SK-N-SH (cell line): ENCODE measurements at regions not wholly inside any gene's neighbourhood (a gene's known extent, or its start where the extent isn't known, plus 50 kb on each side); places are given as distances from the start of the nearest gene placed in this dataset.
A peak's percentile ranks its signal among the peaks of the same experiment; 100 is the strongest.

Source experiments
- CTCF ChIA-PET: fragments of 300-600, 350-600 bp; formaldehyde crosslinking; extraction: SDS; loops from one replicate; lab custom pipeline; 2021; lab: Yijun Ruan, JAX
- POLR2A ChIA-PET: fragments of 350-600 bp; sonication (Branson Sonifier 250); formaldehyde crosslinking; extraction: SDS; loops from one replicate; lab custom pipeline; 2020; ENCODE audit warnings: antibody characterized with exemption, inconsistent platforms; lab: Yijun Ruan, JAX
- DNase-seq: peaks from one replicate; pipeline ENCODE4 v3.0.0; 2012
- H2AFZ ChIP-seq: fragments of 200-600 bp; sonication (generic); 2 replicates; pipeline ENCODE4 v1.8.1; 2016; ENCODE audit warnings: antibody characterized with exemption, mild to moderate bottlenecking, low read depth
- H3F3A ChIP-seq: fragments of 200-600 bp; sonication (generic); replicated peaks from 2 replicates; pipeline ENCODE3; 2016; ENCODE audit warnings: antibody characterized with exemption, mild to moderate bottlenecking; ENCODE audit not compliant: insufficient read depth
- H3K27ac ChIP-seq, 2 experiments: fragments of 200-500 bp in 1 of 2; fragments of 200-600 bp in 1 of 2; sonication (Bioruptor generic) in 1 of 2; sonication (generic), shearing (Covaris generic) in 1 of 2; 2 replicates each; pipeline versions ENCODE4 v1.5.1 to v1.6.1; 2014 to 2016; ENCODE audit warnings: low read depth in 2 of 2, inconsistent platforms in 1 of 2, low read length in 1 of 2, mild to moderate bottlenecking in 1 of 2, mixed read lengths in 1 of 2
- H3K27me3 ChIP-seq: fragments of 200-600 bp; sonication (generic), shearing (Covaris generic); 2 replicates; pipeline ENCODE4 v1.6.1; 2016; ENCODE audit warnings: mixed run types; ENCODE audit not compliant: insufficient read depth
- H3K36me3 ChIP-seq, 2 experiments: fragments of 200-500 bp in 1 of 2; fragments of 200-600 bp in 1 of 2; sonication (Bioruptor generic) in 1 of 2; sonication (generic) in 1 of 2; replicated peaks in 1 of 2; 2 replicates each; pipeline versions ENCODE3 to v1.5.1; 2014 to 2016; ENCODE audit warnings: low read length in 1 of 2, mild to moderate bottlenecking in 1 of 2; ENCODE audit not compliant: insufficient read depth in 2 of 2, control insufficient read depth in 1 of 2
- H3K4me1 ChIP-seq, 2 experiments: fragments of 200-500 bp in 1 of 2; fragments of 200-600 bp in 1 of 2; sonication (Bioruptor generic) in 1 of 2; sonication (generic), shearing (Covaris generic) in 1 of 2; 2 replicates each; pipeline versions ENCODE4 v1.5.1 to v1.6.1; 2014 to 2016; ENCODE audit warnings: low read depth in 1 of 2, low read length in 1 of 2, mixed run types in 1 of 2; ENCODE audit not compliant: insufficient read depth in 2 of 2, control insufficient read depth in 1 of 2
- H3K4me2 ChIP-seq: fragments of 200-600 bp; sonication (generic), shearing (Covaris generic); 2 replicates; pipeline ENCODE4 v1.6.1; 2017; ENCODE audit warnings: mixed run types
- H3K4me3 ChIP-seq, 2 experiments: fragments of 200-500 bp in 1 of 2; fragments of 200-600 bp in 1 of 2; sonication (Bioruptor generic) in 1 of 2; sonication (generic), shearing (Covaris generic) in 1 of 2; 2 replicates each; pipeline versions ENCODE4 v1.5.1 to v1.8.1; 2014 to 2016; ENCODE audit warnings: low read depth in 2 of 2, inconsistent platforms in 1 of 2, low read length in 1 of 2, mild to moderate bottlenecking in 1 of 2, mixed read lengths in 1 of 2, moderate library complexity in 1 of 2
- H3K79me2 ChIP-seq: fragments of 200-600 bp; sonication (generic); 2 replicates; pipeline ENCODE4 v1.8.1; 2017; ENCODE audit warnings: mild to moderate bottlenecking; ENCODE audit not compliant: insufficient read depth
- H3K9ac ChIP-seq: fragments of 200-600 bp; sonication (generic); 2 replicates; pipeline ENCODE4 v1.6.1; 2017; ENCODE audit warnings: mixed run types
- H3K9me2 ChIP-seq: fragments of 200-600 bp; sonication (generic); 2 replicates; pipeline ENCODE4 v1.6.1; 2017; ENCODE audit warnings: mixed run types
- H3K9me3 ChIP-seq: fragments of 200-600 bp; sonication (generic); 2 replicates; pipeline ENCODE4 v1.6.1; 2017; ENCODE audit warnings: mixed run types, mild to moderate bottlenecking, moderate library complexity
- H4K20me1 ChIP-seq: fragments of 200-600 bp; sonication (generic); 2 replicates; pipeline ENCODE4 v1.6.1; 2017; ENCODE audit warnings: mild to moderate bottlenecking, mixed run types; ENCODE audit not compliant: insufficient read depth
- CHD2 ChIP-seq: fragments of 150-350 bp; IDR thresholded peaks from 2 replicates; pipeline ENCODE4 v1.6.1; 2018; ENCODE audit warnings: low read length; ENCODE audit not compliant: partially characterized antibody
- EZH2phosphoT487 ChIP-seq: fragments of 200-600 bp; sonication (generic); IDR thresholded peaks from 2 replicates; pipeline ENCODE4 v1.6.1; 2017; ENCODE audit warnings: low read depth, mixed run types, mild to moderate bottlenecking, antibody characterized with exemption, moderate library complexity, borderline replicate concordance
- FOXM1 ChIP-seq: IDR thresholded peaks from 2 replicates; pipeline ENCODE4 v1.4.0; 2012; ENCODE audit warnings: low read depth, mild to moderate bottlenecking
- GABPA ChIP-seq: IDR thresholded peaks from 2 replicates; pipeline ENCODE4 v1.4.0; 2012; ENCODE audit warnings: low read depth, mild to moderate bottlenecking
- IRF3 ChIP-seq: fragments of 150-350 bp; IDR thresholded peaks from 2 replicates; pipeline ENCODE4 v1.6.1; 2016; ENCODE audit warnings: mild to moderate bottlenecking, low read depth, low read length
- MXI1 ChIP-seq: IDR thresholded peaks from 2 replicates; pipeline ENCODE4 v1.6.1; 2012; ENCODE audit warnings: mild to moderate bottlenecking, low read depth, low read length, improper control_type of control experiment
- NRF1 ChIP-seq: IDR thresholded peaks from 2 replicates; pipeline ENCODE4 v1.6.1; 2012; ENCODE audit warnings: low read depth, mild to moderate bottlenecking, low read length
- PBX3 ChIP-seq: IDR thresholded peaks from 2 replicates; pipeline ENCODE4; 2012
- POLR2AphosphoS5 ChIP-seq: IDR thresholded peaks from 2 replicates; pipeline ENCODE4 v1.6.1; 2012; ENCODE audit warnings: low read depth, low read length
- RAD21 ChIP-seq: IDR thresholded peaks from 2 replicates; pipeline ENCODE4 v1.6.1; 2012; ENCODE audit warnings: mild to moderate bottlenecking, low read length
- WGBS: methylation state at CpG from one replicate; pipeline ENCODE4 v1.1.6; 2017; ENCODE audit warnings: low lambda C conversion rate; 5-methylcytosine and 5-hydroxymethylcytosine counted together
- TF ChIP-seq, protein P1 (sequence below): fragments of 200-600 bp; sonication (generic); IDR thresholded peaks from 2 replicates; pipeline ENCODE4 v1.6.1; 2017; ENCODE audit warnings: antibody characterized with exemption, mild to moderate bottlenecking, moderate library complexity

GRCh38 chr11:123272565-123272964 is 77.5 kb upstream of the CLMP start:
- WGBS = 29% methylated on average over 2 of the region's 2 CpGs

GRCh38 chr11:123268156-123268555 is 73.1 kb upstream of the CLMP start:
- peaks cover 4 to 12% of the 10 kb centered on the region in 2 experiments; a peak in 2 of 4 replicates for H3K4me1 ChIP-seq
- H3K4me3 ChIP-seq = no peak overlapping the region
- H3K27me3 ChIP-seq = no peaks in the 10 kb centered on the region
- TF ChIP-seq, protein P1, sequence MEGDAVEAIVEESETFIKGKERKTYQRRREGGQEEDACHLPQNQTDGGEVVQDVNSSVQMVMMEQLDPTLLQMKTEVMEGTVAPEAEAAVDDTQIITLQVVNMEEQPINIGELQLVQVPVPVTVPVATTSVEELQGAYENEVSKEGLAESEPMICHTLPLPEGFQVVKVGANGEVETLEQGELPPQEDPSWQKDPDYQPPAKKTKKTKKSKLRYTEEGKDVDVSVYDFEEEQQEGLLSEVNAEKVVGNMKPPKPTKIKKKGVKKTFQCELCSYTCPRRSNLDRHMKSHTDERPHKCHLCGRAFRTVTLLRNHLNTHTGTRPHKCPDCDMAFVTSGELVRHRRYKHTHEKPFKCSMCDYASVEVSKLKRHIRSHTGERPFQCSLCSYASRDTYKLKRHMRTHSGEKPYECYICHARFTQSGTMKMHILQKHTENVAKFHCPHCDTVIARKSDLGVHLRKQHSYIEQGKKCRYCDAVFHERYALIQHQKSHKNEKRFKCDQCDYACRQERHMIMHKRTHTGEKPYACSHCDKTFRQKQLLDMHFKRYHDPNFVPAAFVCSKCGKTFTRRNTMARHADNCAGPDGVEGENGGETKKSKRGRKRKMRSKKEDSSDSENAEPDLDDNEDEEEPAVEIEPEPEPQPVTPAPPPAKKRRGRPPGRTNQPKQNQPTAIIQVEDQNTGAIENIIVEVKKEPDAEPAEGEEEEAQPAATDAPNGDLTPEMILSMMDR = no peak
- no peak for TF ChIP-seq EZH2phosphoT487
- no peak for TF ChIP-seq RAD21
- TF ChIP-seq, all 33 proteins: peak for 0
- Histone ChIP-seq H3K36me3 (no peaks in the 10 kb centered on the region), H3K4me2 (no peak overlapping the region), H4K20me1 (no peaks in the 10 kb centered on the region), H3K9me2 (no peaks in the 10 kb centered on the region), H3K9me3 (no peaks in the 10 kb centered on the region), H3K9ac (no peak overlapping the region), H3F3A (no peaks in the 10 kb centered on the region), H3K27ac (no peak overlapping the region), H2AFZ (no peak overlapping the region), H3K79me2 (no peaks in the 10 kb centered on the region)
- WGBS = 79% methylated on average over 6 of the region's 6 CpGs
- no peak for DNase-seq
- CTCF ChIA-PET = interaction anchor here (0.6 to 2.5 kb wide), 8 partner anchors 16 to 210 kb away, joined by 3 to 9 read pairs (median 4); no protein-coding TSS in a partner anchor
- POLR2A ChIA-PET = no interaction called here

More at GRCh38 chr11:123272565-123272964, 77.5 kb upstream of the CLMP start:
- no peaks in the 10 kb centered on the region for H3K27me3 ChIP-seq
- no peaks in the 10 kb centered on the region for H3K9me2 ChIP-seq
- H3K9me3 ChIP-seq = no peaks in the 10 kb centered on the region
- no peaks in the 10 kb centered on the region; a peak in 1 of 4 replicates for H3K4me1 ChIP-seq
- H3F3A ChIP-seq = no peaks in the 10 kb centered on the region
- H3K4me3 ChIP-seq = no peak overlapping the region
- POLR2A ChIA-PET = no interaction called here
- no peak overlapping the region for H2AFZ ChIP-seq
- H3K36me3 ChIP-seq = no peaks in the 10 kb centered on the region
- no peak for TF ChIP-seq MXI1
- no peak for TF ChIP-seq IRF3
- TF ChIP-seq POLR2AphosphoS5 = no peak
- TF ChIP-seq, all 33 proteins: peak for 0
- DNase-seq = no peak
- no peak overlapping the region for H3K4me2 ChIP-seq
- no peak overlapping the region for H3K9ac ChIP-seq
- no peak overlapping the region for H3K27ac ChIP-seq
- CTCF ChIA-PET = interaction anchor here (1.1 to 3.2 kb wide), 3 partner anchors 10 to 169 kb away, joined by 3 to 32 read pairs (median 7); no protein-coding TSS in a partner anchor
- H4K20me1 ChIP-seq = no peaks in the 10 kb centered on the region
- H3K79me2 ChIP-seq = no peaks in the 10 kb centered on the region

- WGBS = 80% methylated on average over 3 of the region's 3 CpGs
- ChIA-PET POLR2A (no interaction called here), CTCF (interaction anchor here (1.1 to 1.4 kb wide), 3 partner anchors 10 to 211 kb away, joined by 3 to 5 read pairs (median 4); no protein-coding TSS in a partner anchor)
- TF ChIP-seq FOXM1 (no peak), PBX3 (no peak), RAD21 (no peak), GABPA (no peak), MXI1 (no peak), POLR2AphosphoS5 (no peak), CHD2 (no peak), NRF1 (no peak)
- TF ChIP-seq, protein P1 = no peak
- DNase-seq = no peak
- H3K27ac ChIP-seq = peak overlapping the region in 1 of 2 experiments; percentile 19; a peak in 1 of 4 replicates
- no peaks in the 10 kb centered on the region for H3F3A ChIP-seq
- no peaks in the 10 kb centered on the region for H3K9me2 ChIP-seq
- no peaks in the 10 kb centered on the region for H4K20me1 ChIP-seq
- H3K36me3 ChIP-seq = no peaks in the 10 kb centered on the region
- no peak overlapping the region for H3K4me3 ChIP-seq
- no peaks in the 10 kb centered on the region for H3K79me2 ChIP-seq
- peaks cover 6 to 16% of the 10 kb centered on the region in 2 experiments; a peak in 2 of 4 replicates for H3K4me1 ChIP-seq
- H3K27me3 ChIP-seq = no peaks in the 10 kb centered on the region
- H3K4me2 ChIP-seq = peak overlapping the region; percentile 14; the same call in 1 of the 2 replicates
- no peak overlapping the region for H3K9ac ChIP-seq
- no peak overlapping the region for H2AFZ ChIP-seq
- no peaks in the 10 kb centered on the region for H3K9me3 ChIP-seq
Measured at GRCh38 chr11:123265951-123266350, 70.9 kb upstream of the CLMP start.
